Mesendoderm (in vitro differentiated cells): ENCODE measurements at regions not wholly inside any gene's neighbourhood (a gene's known extent, or its start where the extent isn't known, plus 50 kb on each side); places are given as distances from the start of the nearest gene placed in this dataset.

Source experiments
- DNase-seq: peaks from one replicate; pipeline ENCODE4 v3.0.0; 2013
- H2AK5ac ChIP-seq: 2 replicates; pipeline ENCODE4 v1.6.1; 2013; ENCODE audit warnings: low read length, inconsistent platforms
- H2BK120ac ChIP-seq: 2 replicates; pipeline ENCODE4 v1.6.1; 2013; ENCODE audit warnings: low read depth, mild to moderate bottlenecking, low read length, moderate library complexity, mixed read lengths
- H2BK15ac ChIP-seq: replicated peaks from 2 replicates; pipeline ENCODE4 v1.6.1; 2013; ENCODE audit warnings: low read depth, mild to moderate bottlenecking, moderate library complexity
- H2BK5ac ChIP-seq: 2 replicates; pipeline ENCODE4 v1.6.1; 2013; ENCODE audit warnings: low read length, inconsistent platforms
- H3K18ac ChIP-seq: 2 replicates; pipeline ENCODE4 v1.6.1; 2013; ENCODE audit warnings: mild to moderate bottlenecking, low read length, mixed read lengths
- H3K23ac ChIP-seq: one replicate; pipeline ENCODE4 v1.6.1; 2013; ENCODE audit warnings: low read length
- H3K27ac ChIP-seq: 2 replicates; pipeline ENCODE4 v1.5.1; 2013; ENCODE audit warnings: low read depth, mild to moderate bottlenecking, inconsistent platforms, low read length, moderate library complexity
- H3K27me3 ChIP-seq: 2 replicates; pipeline ENCODE4 v1.6.1; 2013; ENCODE audit warnings: low read length, control low read depth, mild to moderate bottlenecking, inconsistent platforms; ENCODE audit not compliant: insufficient read depth, poor library complexity
- H3K36me3 ChIP-seq: 2 replicates; pipeline ENCODE4 v1.6.1; 2013; ENCODE audit warnings: low read length, inconsistent platforms; ENCODE audit not compliant: control insufficient read depth, insufficient read depth
- H3K4ac ChIP-seq: one replicate; pipeline ENCODE4 v1.6.1; 2013; ENCODE audit warnings: low read depth, mild to moderate bottlenecking, low read length, moderate library complexity
- H3K4me1 ChIP-seq: 2 replicates; pipeline ENCODE4 v1.6.1; 2013; ENCODE audit warnings: low read depth, low read length, inconsistent platforms; ENCODE audit not compliant: control insufficient read depth
- H3K4me2 ChIP-seq: 2 replicates; pipeline ENCODE4 v1.6.1; 2013; ENCODE audit warnings: low read length
- H3K4me3 ChIP-seq: 2 replicates; pipeline ENCODE4 v1.5.1; 2013; ENCODE audit warnings: mild to moderate bottlenecking, low read length
- H3K56ac ChIP-seq: one replicate; pipeline ENCODE4 v1.6.1; 2013; ENCODE audit warnings: low read length
- H3K79me1 ChIP-seq: 2 replicates; pipeline ENCODE4 v1.6.1; 2013; ENCODE audit warnings: low read length, inconsistent platforms
- H3K79me2 ChIP-seq: 2 replicates; pipeline ENCODE4 v1.6.1; 2013; ENCODE audit warnings: mild to moderate bottlenecking, low read length; ENCODE audit not compliant: control insufficient read depth, insufficient read depth
- H3K9ac ChIP-seq: 2 replicates; pipeline ENCODE4 v1.6.1; 2013; ENCODE audit warnings: low read length, inconsistent platforms
- H4K5ac ChIP-seq: one replicate; pipeline ENCODE4 v1.6.1; 2013; ENCODE audit warnings: low read length
- H4K8ac ChIP-seq: one replicate; pipeline ENCODE4 v1.6.1; 2013; ENCODE audit warnings: low read depth, mild to moderate bottlenecking, control low read depth, low read length, moderate library complexity
- WGBS: extraction: QIAGEN DNeasy Blood & Tissue Kit; methylation state at CpG from one replicate; pipeline ENCODE4 v1.1.7; 2013; ENCODE audit warnings: low lambda C conversion rate, missing lambda C conversion rate; ENCODE audit not compliant: insufficient coverage; ENCODE audit errors: extremely low coverage; 5-methylcytosine and 5-hydroxymethylcytosine counted together

GRCh38 chr6:102417368-102417998, 1024.0 kb downstream of the GRIK2 start:
- H3K9ac ChIP-seq: no peak overlapping the region
- no CpG with 5 or more reads among the region's 4 CpGs for WGBS
- H3K4me1 ChIP-seq: no peaks in the 10 kb centered on the region
- H3K79me1 ChIP-seq: no peaks in the 10 kb centered on the region
- no peak overlapping the region for H4K5ac ChIP-seq
- H3K4ac ChIP-seq: no peak overlapping the region
- no peak overlapping the region for H2BK5ac ChIP-seq
- no peak overlapping the region for H2BK120ac ChIP-seq
- H3K36me3 ChIP-seq: no peaks in the 10 kb centered on the region
- H3K23ac ChIP-seq: no peak overlapping the region
- no peak overlapping the region for H2AK5ac ChIP-seq
- H3K27me3 ChIP-seq: no peaks in the 10 kb centered on the region
- H3K56ac ChIP-seq: no peak overlapping the region
- no peaks in the 10 kb centered on the region for H3K79me2 ChIP-seq
- H3K27ac ChIP-seq: no peak overlapping the region
- H2BK15ac ChIP-seq: no peak overlapping the region
- no peak overlapping the region for H4K8ac ChIP-seq
- DNase-seq: peak; percentile 2
- no peak overlapping the region for H3K4me3 ChIP-seq
- no peak overlapping the region for H3K18ac ChIP-seq
- H3K4me2 ChIP-seq: no peak overlapping the region

- no peak overlapping the region for H3K4ac ChIP-seq
- H3K4me3 ChIP-seq: no peak overlapping the region
- no peaks in the 10 kb centered on the region for H3K4me1 ChIP-seq
- no peak overlapping the region for H3K27ac ChIP-seq
- no peaks in the 10 kb centered on the region for H3K79me2 ChIP-seq
- H3K4me2 ChIP-seq: no peak overlapping the region
- H3K56ac ChIP-seq: no peak overlapping the region
- H3K27me3 ChIP-seq: no peaks in the 10 kb centered on the region
- no peaks in the 10 kb centered on the region for H3K36me3 ChIP-seq
- H3K18ac ChIP-seq: no peak overlapping the region
- H2BK5ac ChIP-seq: no peak overlapping the region
- no CpG with 5 or more reads among the region's 1 CpG for WGBS
- H3K79me1 ChIP-seq: no peaks in the 10 kb centered on the region
- no peak overlapping the region for H2BK120ac ChIP-seq
- no peak overlapping the region for H2BK15ac ChIP-seq
- no peak overlapping the region for H3K9ac ChIP-seq
- H3K23ac ChIP-seq: no peak overlapping the region
- H4K5ac ChIP-seq: no peak overlapping the region
- no peak overlapping the region for H2AK5ac ChIP-seq
- no peak for DNase-seq
- H4K8ac ChIP-seq: no peak overlapping the region
Measured at GRCh38 chr6:102415891-102416290, 1022.4 kb downstream of the GRIK2 start.

- WGBS: no CpG with 5 or more reads among the region's 3 CpGs
- H2BK15ac ChIP-seq: no peak overlapping the region
Measured at GRCh38 chr6:102411796-102412195, 1018.3 kb downstream of the GRIK2 start.

GRCh38 chr6:102407886-102408741, 1014.6 kb downstream of the GRIK2 start:
- H3K56ac ChIP-seq: no peak overlapping the region
- WGBS: no CpG with 5 or more reads among the region's 4 CpGs

More at GRCh38 chr6:102411796-102412195, 1018.3 kb downstream of the GRIK2 start:
- H3K27me3 ChIP-seq: no peaks in the 10 kb centered on the region
- no peaks in the 10 kb centered on the region for H3K79me1 ChIP-seq
- no peaks in the 10 kb centered on the region for H3K4me1 ChIP-seq
- no peak overlapping the region for H4K5ac ChIP-seq
- no peak overlapping the region for H3K4me3 ChIP-seq
- H3K36me3 ChIP-seq: no peaks in the 10 kb centered on the region
- no peak overlapping the region for H3K4ac ChIP-seq
- no peak overlapping the region for H3K9ac ChIP-seq
- H4K8ac ChIP-seq: no peak overlapping the region
- no peak overlapping the region for H2AK5ac ChIP-seq
- no peak overlapping the region for H3K27ac ChIP-seq
- no peak overlapping the region for H3K18ac ChIP-seq
- no peaks in the 10 kb centered on the region for H3K79me2 ChIP-seq
- no peak overlapping the region for H3K56ac ChIP-seq
- H3K23ac ChIP-seq: no peak overlapping the region
- H2BK5ac ChIP-seq: no peak overlapping the region
- H2BK120ac ChIP-seq: no peak overlapping the region
- H3K4me2 ChIP-seq: no peak overlapping the region
- no peak for DNase-seq

GRCh38 chr6:102405860-102406259, 1012.4 kb downstream of the GRIK2 start:
- no peak for DNase-seq
- H2AK5ac ChIP-seq: no peak overlapping the region
- H3K56ac ChIP-seq: no peak overlapping the region
- no peak overlapping the region for H3K23ac ChIP-seq
- no peaks in the 10 kb centered on the region for H3K79me2 ChIP-seq
- H2BK120ac ChIP-seq: no peak overlapping the region
- no peak overlapping the region for H3K27ac ChIP-seq
- H3K4ac ChIP-seq: no peak overlapping the region
- H3K9ac ChIP-seq: no peak overlapping the region
- no peak overlapping the region for H3K18ac ChIP-seq
- H2BK15ac ChIP-seq: no peak overlapping the region
- H3K36me3 ChIP-seq: no peaks in the 10 kb centered on the region
- H4K8ac ChIP-seq: no peak overlapping the region
- no peaks in the 10 kb centered on the region for H3K27me3 ChIP-seq
- no peak overlapping the region for H3K4me3 ChIP-seq
- H3K79me1 ChIP-seq: no peaks in the 10 kb centered on the region
- no peak overlapping the region for H2BK5ac ChIP-seq
- H3K4me1 ChIP-seq: no peaks in the 10 kb centered on the region
- no peak overlapping the region for H3K4me2 ChIP-seq
- no CpG with 5 or more reads among the region's 1 CpG for WGBS
- H4K5ac ChIP-seq: no peak overlapping the region

More at GRCh38 chr6:102407886-102408741, 1014.6 kb downstream of the GRIK2 start:
- Histone ChIP-seq H3K18ac (no peak overlapping the region), H3K4me1 (no peaks in the 10 kb centered on the region), H4K8ac (no peak overlapping the region), H3K4me3 (no peak overlapping the region), H3K9ac (no peak overlapping the region), H2BK120ac (no peak overlapping the region), H2BK5ac (no peak overlapping the region), H2BK15ac (no peak overlapping the region), H3K23ac (no peak overlapping the region), H2AK5ac (no peak overlapping the region), H3K79me2 (no peaks in the 10 kb centered on the region), H3K79me1 (no peaks in the 10 kb centered on the region), H4K5ac (no peak overlapping the region), H3K36me3 (no peaks in the 10 kb centered on the region), H3K4ac (no peak overlapping the region), H3K27ac (no peak overlapping the region), H3K27me3 (no peaks in the 10 kb centered on the region), H3K4me2 (no peak overlapping the region)
- DNase-seq: no peak
